OCI-LY3 (cell line): ENCODE measurements at regions not wholly inside any gene's neighbourhood (a gene's known extent, or its start where the extent isn't known, plus 50 kb on each side); places are given as distances from the start of the nearest gene placed in this dataset.

Experiments
- EZH2phosphoT487 ChIP-seq: fragments of 200-600 bp; shearing (Covaris generic); IDR thresholded peaks from 2 replicates; pipeline ENCODE4 v1.6.1; 2018; ENCODE audit warnings: antibody characterized with exemption, mixed run types, low read depth
- TF ChIP-seq, protein P1 (sequence below): fragments of 200-600, 300-600 bp; sonication (generic); IDR thresholded peaks from 2 replicates; pipeline ENCODE4 v1.5.1; 2014; ENCODE audit warnings: antibody characterized with exemption, low read length, low read depth

DNA sequence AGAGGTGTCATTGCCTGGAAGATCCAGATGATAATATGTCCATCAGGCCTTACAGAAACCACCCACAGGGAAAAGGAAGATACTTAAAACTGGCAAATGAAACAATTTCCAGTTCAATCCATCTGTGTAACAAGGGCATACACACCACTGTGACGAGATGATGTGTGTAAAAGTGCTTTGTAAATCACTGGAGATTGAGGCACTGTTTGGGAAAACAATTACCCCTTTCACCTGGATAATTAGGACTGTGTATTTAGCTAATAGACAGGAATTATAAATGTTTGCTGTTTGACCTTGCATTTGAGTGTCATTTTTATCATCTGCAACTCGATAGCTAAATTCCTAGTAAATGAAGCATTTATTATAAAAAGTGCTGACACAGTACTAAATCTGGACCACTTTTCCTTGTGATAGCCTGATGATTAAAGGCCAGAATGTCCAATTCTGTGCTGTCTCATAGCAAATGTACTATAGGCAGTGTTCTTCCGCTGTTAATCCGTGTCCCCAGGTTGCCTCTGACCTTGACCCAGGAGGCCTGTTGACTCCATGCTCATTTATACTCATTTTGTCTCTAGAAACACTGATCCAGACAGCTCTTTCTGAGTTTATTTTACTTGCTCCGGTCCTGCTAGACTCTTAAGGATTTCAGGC lies 105.8 kb downstream of the LACC1 start:
- TF ChIP-seq, protein P1, sequence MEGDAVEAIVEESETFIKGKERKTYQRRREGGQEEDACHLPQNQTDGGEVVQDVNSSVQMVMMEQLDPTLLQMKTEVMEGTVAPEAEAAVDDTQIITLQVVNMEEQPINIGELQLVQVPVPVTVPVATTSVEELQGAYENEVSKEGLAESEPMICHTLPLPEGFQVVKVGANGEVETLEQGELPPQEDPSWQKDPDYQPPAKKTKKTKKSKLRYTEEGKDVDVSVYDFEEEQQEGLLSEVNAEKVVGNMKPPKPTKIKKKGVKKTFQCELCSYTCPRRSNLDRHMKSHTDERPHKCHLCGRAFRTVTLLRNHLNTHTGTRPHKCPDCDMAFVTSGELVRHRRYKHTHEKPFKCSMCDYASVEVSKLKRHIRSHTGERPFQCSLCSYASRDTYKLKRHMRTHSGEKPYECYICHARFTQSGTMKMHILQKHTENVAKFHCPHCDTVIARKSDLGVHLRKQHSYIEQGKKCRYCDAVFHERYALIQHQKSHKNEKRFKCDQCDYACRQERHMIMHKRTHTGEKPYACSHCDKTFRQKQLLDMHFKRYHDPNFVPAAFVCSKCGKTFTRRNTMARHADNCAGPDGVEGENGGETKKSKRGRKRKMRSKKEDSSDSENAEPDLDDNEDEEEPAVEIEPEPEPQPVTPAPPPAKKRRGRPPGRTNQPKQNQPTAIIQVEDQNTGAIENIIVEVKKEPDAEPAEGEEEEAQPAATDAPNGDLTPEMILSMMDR: no peak
- TF ChIP-seq EZH2phosphoT487: no peak
